GM21619 (cell line): ENCODE measurements at regions not wholly inside any gene's neighbourhood (a gene's known extent, or its start where the extent isn't known, plus 50 kb on each side); places are given as distances from the start of the nearest gene placed in this dataset.

Experiments used
- ATAC-seq: cut with Tn5 transposase; IDR thresholded peaks from one replicate; pipeline ENCODE4 v1.9.1; 2021; ENCODE audit not compliant: unreplicated experiment

- ATAC-seq = no peak
Observed at GRCh38 chr1:222301652-222302051, 246.3 kb downstream of the HHIPL2 start.

GRCh38 chr1:222299524-222299923, 248.4 kb downstream of the HHIPL2 start:
- ATAC-seq = no peak

- ATAC-seq = no peak
Observed at GRCh38 chr1:222290866-222291265, 257.0 kb downstream of the HHIPL2 start.

GRCh38 chr1:222288053-222288452, 259.9 kb downstream of the HHIPL2 start:
- ATAC-seq = no peak

- ATAC-seq = no peak
Observed at GRCh38 chr1:222286011-222286410, 261.9 kb downstream of the HHIPL2 start.

GRCh38 chr1:222285526-222285925, 262.4 kb downstream of the HHIPL2 start:
- ATAC-seq = no peak

GRCh38 chr1:222284466-222284865, 263.4 kb downstream of the HHIPL2 start:
- ATAC-seq = no peak

- no peak for ATAC-seq
Observed at GRCh38 chr1:222283147-222283768, 264.6 kb downstream of the HHIPL2 start.

- ATAC-seq = no peak
Observed at GRCh38 chr1:222279591-222279990, 268.3 kb downstream of the HHIPL2 start.

- no peak for ATAC-seq
Observed at GRCh38 chr1:222278501-222278900, 269.4 kb downstream of the HHIPL2 start.

GRCh38 chr1:222275729-222276465, 272.0 kb downstream of the HHIPL2 start:
- ATAC-seq = no peak

GRCh38 chr1:222275001-222275728, 272.7 kb downstream of the HHIPL2 start:
- no peak for ATAC-seq

- no peak for ATAC-seq
Observed at GRCh38 chr1:222266223-222267196, 281.4 kb downstream of the HHIPL2 start.

- ATAC-seq = no peak
Observed at GRCh38 chr1:222263791-222264190, 284.1 kb downstream of the HHIPL2 start.

GRCh38 chr1:222257027-222257426, 290.9 kb downstream of the HHIPL2 start:
- ATAC-seq = no peak

GRCh38 chr1:222256058-222256457, 291.8 kb downstream of the HHIPL2 start:
- no peak for ATAC-seq

GRCh38 chr1:222252788-222253187, 295.1 kb downstream of the HHIPL2 start:
- no peak for ATAC-seq

- no peak for ATAC-seq
Observed at GRCh38 chr1:222251847-222252246, 296.1 kb downstream of the HHIPL2 start.

GRCh38 chr1:222250376-222250775, 297.5 kb downstream of the HHIPL2 start:
- no peak for ATAC-seq

GRCh38 chr1:222247811-222248310, 300.0 kb downstream of the HHIPL2 start:
- ATAC-seq = no peak

GRCh38 chr1:222247081-222247480, 300.8 kb downstream of the HHIPL2 start:
- ATAC-seq = no peak
